Keratinocyte (primary cell): ENCODE measurements at regions not wholly inside any gene's neighbourhood (a gene's known extent, or its start where the extent isn't known, plus 50 kb on each side); places are given as distances from the start of the nearest gene placed in this dataset.

Experiments used
- CTCF ChIP-seq, 3 experiments: IDR thresholded peaks in 1 of 3; conservative IDR thresholded peaks in 1 of 3; optimal IDR thresholded peaks in 1 of 3; 2 replicates in 2 of 3; 3 replicates in 1 of 3; pipeline versions ENCODE3 to v1.5.1; 2011; ENCODE audit warnings: low read length in 3 of 3, mild to moderate bottlenecking in 3 of 3, moderate library complexity in 2 of 3, control low read depth in 1 of 3, inconsistent platforms in 1 of 3; ENCODE audit not compliant: insufficient read depth in 2 of 3; ENCODE audit errors: extremely low read depth in 1 of 3
- EZH2 ChIP-seq: IDR thresholded peaks from one replicate; pipeline ENCODE4 v1.6.1; 2012; ENCODE audit warnings: inconsistent platforms, mild to moderate bottlenecking, low read length, moderate library complexity

- no peak for TF ChIP-seq CTCF (optimal IDR thresholded peaks at IDR 0.05 in 1 of 3, IDR thresholded peaks at IDR 0.05 in 1 of 3, conservative IDR thresholded peaks at IDR 0.05 in 1 of 3; ENCODE audit: extremely low read depth in 1 of 3, insufficient read depth in 2 of 3, low read length in 3 of 3)
- no peak for TF ChIP-seq EZH2
Measured at GRCh38 chr4:79827283-79827682, 245.7 kb downstream of the ANTXR2 start.
